ENCODE measurements at regions not wholly inside any gene's neighbourhood (a gene's known extent, or its start where the extent isn't known, plus 50 kb on each side); places are given as distances from the start of the nearest gene placed in this dataset.

DNA sequence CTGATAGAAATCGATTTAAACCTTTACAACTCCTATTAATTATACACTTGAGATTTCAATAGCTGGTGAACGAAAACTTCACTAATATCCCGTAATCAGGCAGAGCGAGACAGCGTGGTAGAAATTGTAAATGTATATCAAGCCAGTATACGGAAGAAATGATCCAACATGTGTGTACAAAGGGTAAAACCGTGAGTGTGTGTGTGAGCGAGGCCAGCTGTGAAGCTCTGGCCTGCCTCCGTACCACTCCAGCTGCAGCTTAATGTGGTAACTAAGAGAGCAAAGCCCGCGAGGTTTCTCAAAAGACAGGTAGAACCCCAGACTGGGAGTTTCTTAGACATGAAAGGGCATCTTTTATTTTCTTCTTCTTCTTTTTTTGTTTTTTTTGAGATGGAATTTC lies 52.3 kb upstream of the ZNF516 start:
- H3K4me3 ChIP-seq (ENCODE audit: low read length): no peak overlapping the region
- no CpG with 5 or more reads among the region's 11 CpGs for WGBS (ENCODE audit: insufficient coverage, insufficient read length)

GRCh38 chr18:76546436-76546835 lies 51.4 kb upstream of the ZNF516 start:
- no CpG with 5 or more reads among the region's 6 CpGs for WGBS (ENCODE audit: insufficient coverage, insufficient read length)
- no peak overlapping the region for H3K4me3 ChIP-seq (ENCODE audit: low read length)
- H3K4me1 ChIP-seq (ENCODE audit: control insufficient read depth, insufficient read depth, low read length): peaks cover 4% of the 10 kb centered on the region
- no peaks in the 10 kb centered on the region for H3K27me3 ChIP-seq (ENCODE audit: control insufficient read depth, insufficient read depth, low read length)
- no peaks in the 10 kb centered on the region for H3K36me3 ChIP-seq (ENCODE audit: control insufficient read depth, insufficient read depth, low read length)
- no peaks in the 10 kb centered on the region for H3K9me3 ChIP-seq (ENCODE audit: control insufficient read depth, insufficient read depth, low read length)
- H3K27ac ChIP-seq (ENCODE audit: low read length): no peak overlapping the region
- DNase-seq (ENCODE audit: low read depth, low spot score): no peak

More for the DNA sequence above, 52.3 kb upstream of the ZNF516 start:
- Histone ChIP-seq H3K27me3 (ENCODE audit: control insufficient read depth, insufficient read depth, low read length) (no peaks in the 10 kb centered on the region), H3K4me1 (ENCODE audit: control insufficient read depth, insufficient read depth, low read length) (peaks cover 4% of the 10 kb centered on the region), H3K36me3 (ENCODE audit: control insufficient read depth, insufficient read depth, low read length) (no peaks in the 10 kb centered on the region), H3K9me3 (ENCODE audit: control insufficient read depth, insufficient read depth, low read length) (no peaks in the 10 kb centered on the region), H3K27ac (ENCODE audit: low read length) (no peak overlapping the region)
- no peak for DNase-seq (ENCODE audit: low read depth, low spot score)

DNA sequence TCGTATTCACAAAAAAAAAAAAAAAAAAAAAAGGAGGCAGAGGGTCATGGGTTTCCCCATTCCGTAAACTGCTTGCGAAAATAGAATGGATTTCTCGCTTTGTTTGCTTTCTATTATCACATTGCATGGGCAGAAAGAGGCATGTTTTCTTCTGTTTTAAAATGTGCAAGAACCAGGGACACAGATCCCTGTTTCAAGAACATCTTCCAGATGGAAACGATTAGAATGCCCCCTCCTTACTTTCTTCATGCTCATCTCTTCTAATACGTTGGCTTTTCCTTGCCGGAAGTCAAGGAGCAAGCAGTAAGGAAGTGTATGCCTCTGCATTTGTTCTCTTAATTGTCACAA lies 51.0 kb upstream of the ZNF516 start:
- Histone ChIP-seq H3K36me3 (ENCODE audit: control insufficient read depth, insufficient read depth, low read length) (no peaks in the 10 kb centered on the region), H3K4me3 (ENCODE audit: low read length) (no peak overlapping the region), H3K27me3 (ENCODE audit: control insufficient read depth, insufficient read depth, low read length) (no peaks in the 10 kb centered on the region), H3K27ac (ENCODE audit: low read length) (no peak overlapping the region), H3K9me3 (ENCODE audit: control insufficient read depth, insufficient read depth, low read length) (no peaks in the 10 kb centered on the region), H3K4me1 (ENCODE audit: control insufficient read depth, insufficient read depth, low read length) (peaks cover 4% of the 10 kb centered on the region)
- DNase-seq (ENCODE audit: low read depth, low spot score): no peak
- no CpG with 5 or more reads among the region's 7 CpGs for WGBS (ENCODE audit: insufficient coverage, insufficient read length)

DNA sequence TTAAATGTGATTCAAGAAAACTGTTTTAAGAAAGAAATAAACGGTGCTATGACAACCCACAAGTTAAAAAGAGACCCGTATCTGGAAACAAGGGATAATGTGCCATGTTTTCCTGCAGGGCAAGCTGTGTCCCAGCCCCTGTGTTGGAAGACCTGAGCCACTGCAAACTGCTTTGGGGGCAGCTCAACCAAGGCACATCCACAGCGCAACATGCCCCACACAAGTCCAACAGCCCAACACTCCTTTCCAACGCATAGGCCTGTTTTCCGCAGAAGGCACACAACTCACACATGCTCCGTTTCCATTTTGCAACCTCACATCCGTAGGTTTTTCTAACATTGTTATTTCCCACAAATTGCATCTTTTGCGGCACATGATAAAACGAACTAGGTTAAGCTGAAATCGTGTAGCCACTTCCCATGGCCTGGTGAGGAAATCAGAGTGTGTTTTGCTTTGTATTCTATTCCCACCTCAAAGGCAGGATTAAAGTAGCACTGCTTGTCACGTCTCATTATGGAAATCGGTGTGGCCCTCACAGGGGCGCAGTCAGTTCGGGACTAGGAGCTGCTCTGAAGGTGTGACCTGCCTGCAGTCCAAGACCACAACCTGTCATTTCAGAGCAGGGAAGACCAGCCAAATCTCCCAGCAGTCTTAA lies 50.5 kb upstream of the ZNF516 start:
- H3K27me3 ChIP-seq (ENCODE audit: control insufficient read depth, insufficient read depth, low read length): no peaks in the 10 kb centered on the region
- H3K36me3 ChIP-seq (ENCODE audit: control insufficient read depth, insufficient read depth, low read length): no peaks in the 10 kb centered on the region
- H3K9me3 ChIP-seq (ENCODE audit: control insufficient read depth, insufficient read depth, low read length): no peaks in the 10 kb centered on the region
- no CpG with 5 or more reads among the region's 14 CpGs for WGBS (ENCODE audit: insufficient coverage, insufficient read length)
- DNase-seq (ENCODE audit: low read depth, low spot score): no peak
- H3K4me3 ChIP-seq (ENCODE audit: low read length): no peak overlapping the region
- peaks cover 4% of the 10 kb centered on the region for H3K4me1 ChIP-seq (ENCODE audit: control insufficient read depth, insufficient read depth, low read length)
- H3K27ac ChIP-seq (ENCODE audit: low read length): no peak overlapping the region

GRCh38 chr18:76544511-76545345 lies 49.7 kb upstream of the ZNF516 start:
- DNase-seq (ENCODE audit: low read depth, low spot score): no peak
- Histone ChIP-seq H3K4me3 (ENCODE audit: low read length) (no peak overlapping the region), H3K9me3 (ENCODE audit: control insufficient read depth, insufficient read depth, low read length) (no peaks in the 10 kb centered on the region), H3K4me1 (ENCODE audit: control insufficient read depth, insufficient read depth, low read length) (peaks cover 4% of the 10 kb centered on the region), H3K27me3 (ENCODE audit: control insufficient read depth, insufficient read depth, low read length) (no peaks in the 10 kb centered on the region), H3K27ac (ENCODE audit: low read length) (no peak overlapping the region), H3K36me3 (ENCODE audit: control insufficient read depth, insufficient read depth, low read length) (no peaks in the 10 kb centered on the region)
- WGBS (ENCODE audit: insufficient coverage, insufficient read length): no CpG with 5 or more reads among the region's 10 CpGs

All from iPS DF 6.9 (cell line).